ENCODE measurements at regions not wholly inside any gene's neighbourhood (a gene's known extent, or its start where the extent isn't known, plus 50 kb on each side); places are given as distances from the start of the nearest gene placed in this dataset.
"Not testable (repeated sequence)": the region's sequence is repeated elsewhere in the genome, so short reads cannot be mapped to it uniquely, and the experiment has no call there.

DNA sequence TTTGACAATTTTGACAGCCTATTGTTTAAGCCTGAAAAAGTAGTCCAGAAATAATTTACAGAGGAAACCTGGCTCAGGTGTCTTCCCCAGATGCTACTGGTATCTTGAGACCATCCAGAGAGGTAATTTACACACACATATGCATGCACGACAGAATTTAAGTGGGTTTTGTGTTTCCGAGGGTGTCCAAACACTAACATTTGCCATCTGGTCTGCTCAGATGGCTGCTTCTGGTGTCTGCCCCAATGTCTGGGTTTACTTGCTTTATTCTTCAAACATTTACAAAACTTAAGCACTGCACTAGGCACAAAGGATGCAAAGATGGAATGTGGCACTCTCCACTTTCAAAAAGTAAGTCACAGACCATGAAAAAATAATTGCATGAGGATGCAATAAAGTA, 226.6 kb upstream of the EGLN3 start:
- DNase-seq (ENCODE audit: low read depth, low spot score): no peak

DNA sequence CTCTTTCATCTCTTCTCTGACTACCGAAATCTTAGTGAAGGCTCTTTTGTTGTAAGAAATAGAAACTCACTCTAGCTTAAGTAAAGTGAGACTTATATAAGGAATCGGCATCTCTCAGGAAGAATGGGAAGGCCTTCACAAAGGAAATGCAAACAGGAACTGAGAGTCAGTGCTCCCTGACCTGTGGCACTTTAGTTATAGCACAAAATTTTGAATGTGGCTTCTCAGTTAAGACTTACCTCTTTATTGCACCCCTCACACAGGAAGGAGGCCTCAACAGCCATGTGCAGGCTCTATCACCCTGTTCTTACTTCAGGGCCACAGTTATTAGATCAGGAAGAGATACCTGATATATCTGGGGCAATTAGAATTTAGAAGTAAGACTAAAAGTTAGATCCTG, 224.7 kb upstream of the EGLN3 start:
- DNase-seq (ENCODE audit: low read depth, low spot score): no peak

- no peak for DNase-seq (ENCODE audit: low read depth, low spot score)
Measured at GRCh38 chr14:34174973-34175372, 224.1 kb upstream of the EGLN3 start.

GRCh38 chr14:34173916-34174315, 223.0 kb upstream of the EGLN3 start:
- DNase-seq (ENCODE audit: low read depth, low spot score): no peak

GRCh38 chr14:34172550-34173368, 221.9 kb upstream of the EGLN3 start:
- DNase-seq (ENCODE audit: low read depth, low spot score): peak; percentile 20

GRCh38 chr14:34172173-34172451, 221.2 kb upstream of the EGLN3 start:
- no peak for DNase-seq (ENCODE audit: low read depth, low spot score)

GRCh38 chr14:34171431-34172172, 220.7 kb upstream of the EGLN3 start:
- DNase-seq (ENCODE audit: low read depth, low spot score): no peak

GRCh38 chr14:34170882-34171281, 220.0 kb upstream of the EGLN3 start:
- no peak for DNase-seq (ENCODE audit: low read depth, low spot score)

DNA sequence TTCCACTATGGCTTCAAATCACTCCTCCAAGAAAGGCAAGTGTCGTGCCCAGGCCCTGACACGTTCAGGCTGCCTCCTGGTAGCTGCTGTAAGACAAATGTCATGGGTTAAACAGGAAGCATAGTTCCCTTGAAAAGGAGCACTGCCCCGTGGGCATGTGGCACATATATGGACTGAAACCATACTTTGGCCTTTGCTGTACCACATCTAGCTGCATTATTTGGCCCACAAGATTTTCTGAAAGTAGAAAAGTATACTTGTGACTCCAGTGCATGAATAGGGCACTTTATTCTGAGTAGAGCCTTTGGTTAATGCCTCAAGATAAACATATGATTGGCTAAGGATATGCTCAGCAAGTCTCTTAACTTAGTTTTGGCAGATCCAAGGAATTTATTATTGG, 218.7 kb upstream of the EGLN3 start:
- DNase-seq (ENCODE audit: low read depth, low spot score): no peak

GRCh38 chr14:34168656-34169055, 217.8 kb upstream of the EGLN3 start:
- no peak for DNase-seq (ENCODE audit: low read depth, low spot score)

DNA sequence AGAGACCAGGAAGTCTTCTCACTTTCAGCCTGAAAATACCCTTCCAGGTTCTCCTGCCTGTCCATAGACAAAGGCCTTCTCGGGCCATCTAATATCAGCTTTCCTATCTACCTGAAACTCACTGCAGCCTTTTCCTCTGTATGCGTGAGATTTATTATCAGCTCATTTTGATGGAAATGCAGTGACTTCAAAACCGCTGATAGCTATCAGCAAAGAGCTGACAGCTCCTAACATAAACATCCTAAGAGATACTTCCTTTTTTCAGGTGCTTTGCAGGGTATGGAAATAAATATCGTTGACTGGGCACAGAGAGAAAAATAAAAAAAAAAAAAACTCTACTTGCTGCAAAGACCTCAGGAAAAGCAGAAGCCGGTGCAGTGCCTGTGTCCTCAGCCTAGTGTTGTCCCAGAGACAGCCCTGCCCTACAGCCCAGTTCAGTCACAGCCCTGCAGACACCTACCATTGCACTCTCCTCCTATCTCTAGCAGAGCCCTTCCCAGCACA, 215.0 kb upstream of the EGLN3 start:
- no peak for DNase-seq (ENCODE audit: low read depth, low spot score)

DNA sequence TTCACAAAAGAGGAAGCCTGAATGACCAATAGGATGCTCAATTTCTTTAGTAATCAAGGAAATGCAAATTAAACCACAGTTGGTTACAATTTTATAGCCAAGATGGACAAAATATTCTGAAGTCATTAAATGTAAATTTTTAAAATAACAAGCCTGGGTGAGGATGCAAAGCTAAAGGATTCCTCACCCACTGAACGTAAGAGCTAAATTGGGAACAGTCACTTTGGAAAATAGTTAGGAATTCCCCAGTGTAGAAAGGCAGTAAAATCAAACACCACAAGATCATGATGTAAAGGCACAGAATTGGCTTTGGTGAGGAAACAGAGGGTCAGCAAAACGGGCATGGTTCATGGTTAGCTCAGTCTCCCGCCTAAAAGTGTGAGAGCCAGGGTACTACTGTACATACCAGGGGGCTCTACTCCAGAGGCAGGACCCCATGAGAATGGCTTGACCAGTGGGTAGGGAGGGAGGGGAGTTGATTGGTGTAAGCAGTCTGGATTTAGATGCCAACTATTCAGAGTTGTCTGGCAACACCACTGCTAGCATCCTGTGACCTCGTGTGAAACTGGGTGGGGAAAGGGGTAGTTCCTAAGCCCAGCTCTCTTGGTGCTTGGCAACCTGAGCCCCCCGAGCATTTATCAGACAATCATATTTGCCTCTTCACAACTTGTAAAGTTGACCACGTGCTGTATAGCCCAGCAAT, 213.4 kb upstream of the EGLN3 start:
- DNase-seq (ENCODE audit: low read depth, low spot score): no peak

DNA sequence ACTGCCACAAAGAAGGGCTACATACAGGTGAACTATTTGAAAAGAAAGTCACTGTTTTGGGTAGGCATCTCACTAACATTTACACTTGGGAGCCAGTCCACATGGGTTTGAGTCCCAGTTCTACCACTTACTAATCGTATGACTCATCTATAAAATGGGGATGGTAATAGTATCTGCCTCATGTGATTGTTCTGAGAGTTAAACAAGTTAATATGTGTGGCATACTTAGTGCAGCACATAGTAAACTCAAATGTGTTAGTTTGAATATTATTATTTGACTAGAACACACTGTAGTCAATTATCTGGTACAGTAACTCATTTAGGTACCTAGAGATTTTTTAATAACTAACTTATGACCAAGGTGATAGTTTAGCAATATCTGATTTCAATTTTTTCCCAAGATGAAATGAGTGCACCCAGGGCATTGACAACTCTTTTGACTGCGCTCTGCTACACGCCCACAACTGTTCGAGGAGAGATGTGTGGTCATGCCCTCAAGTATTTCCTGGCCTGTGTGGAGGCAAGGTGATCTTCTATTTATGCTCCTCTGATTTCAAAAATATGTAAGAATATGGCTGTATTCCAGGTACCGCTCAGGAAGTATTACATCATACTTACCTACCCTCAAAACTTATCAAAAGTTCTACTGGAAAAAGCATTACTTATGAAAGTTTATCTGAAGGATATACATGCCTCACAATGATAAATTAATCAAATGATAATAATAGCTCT, 210.6 kb upstream of the EGLN3 start:
- DNase-seq (ENCODE audit: low read depth, low spot score): no peak

DNA sequence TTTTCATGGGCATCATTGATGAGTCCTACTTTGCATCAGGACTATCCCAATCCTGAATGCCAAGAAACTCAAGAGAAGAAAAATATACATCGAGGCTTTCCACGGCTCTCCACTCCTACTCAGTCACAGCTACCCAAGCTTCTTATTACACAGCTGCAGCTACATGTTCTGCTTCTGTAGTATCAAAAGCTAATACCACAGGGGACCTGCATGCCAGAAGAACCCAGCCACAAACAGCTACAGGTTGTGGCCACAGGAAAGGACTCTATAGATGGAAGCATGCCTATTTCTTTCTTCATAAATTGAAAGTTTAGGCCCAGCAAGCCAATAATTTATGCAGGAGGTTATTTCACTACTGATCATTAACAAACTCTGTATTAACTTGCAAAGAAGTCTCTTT, 209.7 kb upstream of the EGLN3 start:
- no peak for DNase-seq (ENCODE audit: low read depth, low spot score)

- DNase-seq (ENCODE audit: low read depth, low spot score): no peak
Measured at GRCh38 chr14:34157651-34158050, 206.8 kb upstream of the EGLN3 start.

GRCh38 chr14:34147461-34147860, 196.6 kb upstream of the EGLN3 start:
- DNase-seq (ENCODE audit: low read depth, low spot score): no peak

DNA sequence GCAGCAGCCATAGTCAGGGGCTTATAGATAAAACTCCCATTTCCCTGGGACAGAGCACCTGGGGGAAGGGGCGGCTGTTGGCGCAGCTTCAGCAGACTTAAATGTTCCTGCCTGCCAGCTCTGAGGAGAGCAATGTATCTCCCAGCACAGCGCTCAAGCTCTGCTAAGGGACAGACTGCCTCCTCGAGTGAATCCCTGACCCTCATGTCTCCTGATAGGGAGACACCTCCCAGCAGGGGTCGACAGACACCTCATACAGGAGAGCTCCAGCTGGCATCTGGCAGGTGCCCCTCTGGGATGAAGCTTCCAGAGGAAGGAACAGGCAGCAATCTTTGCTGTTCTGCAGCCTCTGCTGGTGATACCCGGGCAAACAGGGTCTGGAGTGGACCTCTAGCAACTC, 189.3 kb upstream of the EGLN3 start:
- not testable (repeated sequence) for DNase-seq (ENCODE audit: low read depth, low spot score)

GRCh38 chr14:34139160-34140121, 188.6 kb upstream of the EGLN3 start:
- DNase-seq (ENCODE audit: low read depth, low spot score): peak; percentile 69

DNA sequence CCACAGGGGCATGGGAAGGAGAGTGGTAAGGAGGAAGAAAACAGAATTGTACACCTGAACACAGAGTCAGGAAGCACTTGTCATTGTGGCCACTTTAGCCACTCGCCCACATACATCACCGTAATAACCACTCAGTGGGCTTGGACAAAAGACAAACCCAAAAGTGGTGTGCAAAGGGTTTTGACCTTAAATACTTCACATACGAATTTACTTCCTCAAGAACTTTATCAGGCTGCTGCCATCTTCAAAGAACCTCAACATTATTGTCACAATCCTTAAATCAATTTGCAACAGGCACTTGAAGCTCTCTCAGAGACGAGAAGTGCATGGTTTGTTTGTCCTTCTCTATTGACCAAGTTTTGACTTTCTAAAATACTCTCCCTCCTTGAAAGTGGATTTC, 187.3 kb upstream of the EGLN3 start:
- DNase-seq (ENCODE audit: low read depth, low spot score): no peak

- DNase-seq (ENCODE audit: low read depth, low spot score): no peak
Measured at GRCh38 chr14:34137001-34137745, 186.3 kb upstream of the EGLN3 start.

All from astrocyte of the hippocampus (primary cell).